GM12875 (cell line): ENCODE measurements at regions not wholly inside any gene's neighbourhood (a gene's known extent, or its start where the extent isn't known, plus 50 kb on each side); places are given as distances from the start of the nearest gene placed in this dataset.

Source experiments
- H3K4me3 ChIP-seq: one replicate; pipeline ENCODE4 v1.5.1; 2011; ENCODE audit warnings: low read depth, low read length, control low read depth
- CTCF ChIP-seq: IDR thresholded peaks from 2 replicates; pipeline ENCODE4 v1.5.1; 2011; ENCODE audit warnings: low read depth, mild to moderate bottlenecking, control low read depth, inconsistent platforms, low read length, moderate library complexity, borderline replicate concordance; ENCODE audit not compliant: insufficient read depth

GRCh38 chr12:28866296-28866695 is 282.8 kb upstream of the FAR2 start:
- no peak for TF ChIP-seq CTCF

GRCh38 chr12:28866715-28867503 is 282.2 kb upstream of the FAR2 start:
- TF ChIP-seq CTCF = no peak
- no peak overlapping the region for H3K4me3 ChIP-seq

More at GRCh38 chr12:28866296-28866695, 282.8 kb upstream of the FAR2 start:
- no peak overlapping the region for H3K4me3 ChIP-seq

- no peak for TF ChIP-seq CTCF
- no peak overlapping the region for H3K4me3 ChIP-seq
Measured at GRCh38 chr12:28868414-28868813, 280.7 kb upstream of the FAR2 start.

DNA sequence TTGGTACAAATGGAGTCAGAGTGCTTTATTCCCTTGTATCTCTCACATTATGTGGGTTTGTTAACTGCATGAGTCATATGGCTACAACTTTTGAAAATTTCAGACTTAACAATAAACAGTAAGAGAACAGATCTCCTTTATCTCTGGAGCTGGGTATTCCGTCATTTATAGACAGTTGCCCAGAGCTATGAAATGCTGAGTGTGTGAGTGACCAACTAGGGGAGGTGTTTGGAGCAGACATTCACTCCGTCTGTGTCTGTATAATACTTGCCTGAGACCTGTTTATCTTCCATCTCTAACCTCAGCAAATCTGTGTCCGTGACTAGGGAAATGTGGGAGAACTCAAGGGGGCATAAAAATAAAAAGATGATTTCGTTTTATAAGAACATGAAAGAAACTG is 279.9 kb upstream of the FAR2 start:
- TF ChIP-seq CTCF = no peak
- H3K4me3 ChIP-seq = no peak overlapping the region

GRCh38 chr12:28870839-28871440 is 278.1 kb upstream of the FAR2 start:
- H3K4me3 ChIP-seq = no peak overlapping the region
- no peak for TF ChIP-seq CTCF

DNA sequence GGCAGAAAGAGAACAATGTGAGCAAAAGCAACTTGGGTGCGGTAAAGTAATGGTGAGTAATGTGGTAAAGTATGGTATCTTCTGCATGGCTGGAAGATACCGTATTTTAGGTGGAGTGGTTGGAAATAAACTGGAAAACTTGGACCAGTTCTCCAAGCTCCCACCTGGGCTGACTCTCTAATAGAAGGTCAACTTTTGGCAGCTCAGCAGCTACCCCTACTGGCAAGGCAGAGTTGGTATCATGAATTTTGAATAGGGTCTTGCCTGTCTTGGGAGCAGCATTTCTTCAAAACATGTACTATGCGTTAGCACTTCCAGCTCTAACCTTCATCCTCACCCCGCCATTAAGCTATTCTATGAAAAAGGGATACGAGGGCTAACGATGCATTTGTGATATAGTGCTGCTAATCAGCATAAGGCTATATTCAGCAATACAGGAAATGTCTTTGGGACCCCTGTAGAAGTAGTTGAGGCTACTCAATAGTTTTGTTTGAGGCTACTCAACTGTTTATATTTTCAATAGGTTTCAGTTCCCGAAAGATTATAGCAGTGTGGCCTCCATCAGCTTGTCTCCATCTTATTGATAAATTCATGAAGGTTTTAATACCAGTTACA is 276.3 kb upstream of the FAR2 start:
- no peak overlapping the region for H3K4me3 ChIP-seq
- peak; percentile 81 for TF ChIP-seq CTCF
